Hepatocyte (in vitro differentiated cells): ENCODE measurements at regions not wholly inside any gene's neighbourhood (a gene's known extent, or its start where the extent isn't known, plus 50 kb on each side); places are given as distances from the start of the nearest gene placed in this dataset.

Experiments
- CTCF ChIP-seq: fragments of 200-600 bp; sonication (generic); IDR thresholded peaks from 2 replicates; pipeline ENCODE4 v1.5.1; 2016; ENCODE audit warnings: antibody characterized with exemption, mild to moderate bottlenecking; ENCODE audit not compliant: poor library complexity
- EZH2 ChIP-seq: fragments of 200-600 bp; sonication (generic); IDR thresholded peaks from 2 replicates; pipeline ENCODE4 v1.6.1; 2016; ENCODE audit warnings: antibody characterized with exemption, mild to moderate bottlenecking, borderline replicate concordance
- EZH2phosphoT487 ChIP-seq: fragments of 200-600 bp; sonication (generic); IDR thresholded peaks from one replicate; pipeline ENCODE4 v1.6.1; 2018; ENCODE audit warnings: antibody characterized with exemption, mild to moderate bottlenecking, low read depth, moderate library complexity; ENCODE audit not compliant: unreplicated experiment, severe bottlenecking

GRCh38 chr5:124842725-124843595 lies 96.5 kb upstream of the ZNF608 start:
- TF ChIP-seq CTCF, result no peak
- TF ChIP-seq EZH2, result no peak
- no peak for TF ChIP-seq EZH2phosphoT487
